Naive thymus-derived CD4-positive, alpha-beta T cell (primary cell): ENCODE measurements at regions not wholly inside any gene's neighbourhood (a gene's known extent, or its start where the extent isn't known, plus 50 kb on each side); places are given as distances from the start of the nearest gene placed in this dataset.

Experiments
- ATAC-seq: fragments of 150-1000 bp; cut with Tn5 transposase; 2 replicates; pipeline ENCODE4 v1.10.0; 2021; ENCODE audit warnings: mild to moderate bottlenecking, moderate library complexity
- CTCF ChIA-PET: fragments of 350-600 bp; sonication (Branson Sonifier 250); formaldehyde crosslinking; loops from one replicate; lab custom pipeline; 2021; ENCODE audit warnings: antibody characterized with exemption; lab: Charles Lee
- POLR2A ChIA-PET: fragments of 350-600 bp; sonication (Branson Sonifier 250); formaldehyde crosslinking; loops from one replicate; lab custom pipeline; 2021; ENCODE audit warnings: antibody characterized with exemption, inconsistent platforms; lab: Charles Lee
- DNase-seq, 9 donors: peaks; one replicate each; pipeline versions ENCODE4 v3.0.0 to v3.0.0-alpha.2; 2020 to 2022; ENCODE audit warnings: mixed read lengths in 1 of 9
- H3K27ac ChIP-seq: one replicate; pipeline ENCODE4 v1.7.0; 2013; ENCODE audit warnings: mild to moderate bottlenecking, low read depth, low read length, moderate library complexity
- H3K27me3 ChIP-seq, 2 donors: one replicate each; pipeline ENCODE4 v1.7.0; 2013; ENCODE audit warnings: low read length in 2 of 2, mild to moderate bottlenecking in 2 of 2, moderate library complexity in 2 of 2; ENCODE audit not compliant: control insufficient read depth in 2 of 2, insufficient read depth in 2 of 2
- H3K36me3 ChIP-seq, 3 experiments: 1 replicate in 2 of 3; 2 replicates in 1 of 3; pipeline ENCODE4 v1.7.0; 2013; ENCODE audit warnings: low read length in 3 of 3, mild to moderate bottlenecking in 3 of 3, moderate library complexity in 1 of 3; ENCODE audit not compliant: insufficient read depth in 3 of 3, control insufficient read depth in 2 of 3
- H3K4me1 ChIP-seq, 2 donors: one replicate each; pipeline ENCODE4 v1.7.0; 2013; ENCODE audit warnings: low read length in 2 of 2, mild to moderate bottlenecking in 2 of 2, moderate library complexity in 1 of 2; ENCODE audit not compliant: control insufficient read depth in 2 of 2, insufficient read depth in 2 of 2
- H3K4me3 ChIP-seq: 2 replicates; pipeline ENCODE4 v1.7.0; 2013; ENCODE audit warnings: mild to moderate bottlenecking, low read length
- H3K9me3 ChIP-seq, 3 experiments: 1 replicate in 2 of 3; 2 replicates in 1 of 3; pipeline ENCODE4 v1.7.0; 2013; ENCODE audit warnings: low read length in 3 of 3; ENCODE audit not compliant: control insufficient read depth in 2 of 3
- H3K27ac Mint-ChIP-seq, 9 donors: one replicate each; pipeline ENCODE4 v1.8.0; 2020 to 2022; ENCODE audit warnings: mixed read lengths in 9 of 9, mild to moderate bottlenecking in 8 of 9, moderate library complexity in 5 of 9, inconsistent platforms in 2 of 9
- H3K27me3 Mint-ChIP-seq, 5 donors: one replicate each; pipeline ENCODE4 v1.8.0; 2021 to 2022; ENCODE audit warnings: mixed read lengths in 5 of 5, mild to moderate bottlenecking in 1 of 5
- H3K36me3 Mint-ChIP-seq, 5 donors: one replicate each; pipeline ENCODE4 v1.8.0; 2020 to 2022; ENCODE audit warnings: mixed read lengths in 5 of 5, mild to moderate bottlenecking in 3 of 5, inconsistent platforms in 1 of 5
- H3K4me1 Mint-ChIP-seq, 7 donors: one replicate each; pipeline ENCODE4 v1.8.0; 2020 to 2022; ENCODE audit warnings: mixed read lengths in 7 of 7, mild to moderate bottlenecking in 3 of 7, inconsistent platforms in 1 of 7
- H3K4me3 Mint-ChIP-seq, 10 donors: one replicate each; pipeline ENCODE4 v1.8.0; 2020 to 2022; ENCODE audit warnings: mild to moderate bottlenecking in 10 of 10, mixed read lengths in 10 of 10, moderate library complexity in 6 of 10, inconsistent platforms in 2 of 10
- H3K9me3 Mint-ChIP-seq, 11 donors: one replicate each; pipeline ENCODE4 v1.8.0; 2020 to 2022; ENCODE audit warnings: mixed read lengths in 11 of 11, mild to moderate bottlenecking in 4 of 11, inconsistent platforms in 1 of 11, moderate library complexity in 1 of 11
- intact Hi-C, 2 donors: fragments of 100-400 bp; cut with micrococcal nuclease; formaldehyde crosslinking; loops; one replicate each; pipeline ENCODE4 v1.15.1; 2023

GRCh38 chr7:125370502-125370901 lies 440.9 kb upstream of the POT1 start:
- CTCF ChIA-PET = no interaction called here

GRCh38 chr7:125363873-125364272 lies 434.2 kb upstream of the POT1 start:
- POLR2A ChIA-PET = no interaction called here
- Histone ChIP-seq H3K36me3 (no peaks in the 10 kb centered on the region), H3K27me3 (no peaks in the 10 kb centered on the region), H3K9me3 (no peaks in the 10 kb centered on the region), H3K4me3 (no peak overlapping the region), H3K27ac (no peak overlapping the region), H3K4me1 (no peaks in the 10 kb centered on the region)
- Mint-ChIP-seq H3K36me3 (no peaks in the 10 kb centered on the region), H3K4me1 (no peaks in the 10 kb centered on the region), H3K27me3 (no peaks in the 10 kb centered on the region), H3K9me3 (peaks cover 0 to 16% (median 2%) of the 10 kb centered on the region in 11 donors), H3K4me3 (no peak overlapping the region), H3K27ac (no peak overlapping the region)
- DNase-seq = no peak
- CTCF ChIA-PET = no interaction called here
- no peak for ATAC-seq
- intact Hi-C loops = no loop called here

More at GRCh38 chr7:125370502-125370901, 440.9 kb upstream of the POT1 start:
- Histone ChIP-seq H3K9me3 (no peaks in the 10 kb centered on the region), H3K27me3 (no peaks in the 10 kb centered on the region), H3K27ac (no peak overlapping the region), H3K4me1 (no peaks in the 10 kb centered on the region), H3K4me3 (no peak overlapping the region), H3K36me3 (no peaks in the 10 kb centered on the region)
- POLR2A ChIA-PET = no interaction called here
- ATAC-seq = no peak
- Mint-ChIP-seq H3K4me3 (no peak overlapping the region), H3K27me3 (no peaks in the 10 kb centered on the region), H3K36me3 (no peaks in the 10 kb centered on the region), H3K27ac (no peak overlapping the region), H3K4me1 (no peaks in the 10 kb centered on the region), H3K9me3 (peaks cover 0 to 10% (median 0%) of the 10 kb centered on the region in 11 donors)
- intact Hi-C loops = no loop called here
- no peak for DNase-seq

GRCh38 chr7:125358551-125359167 lies 429.0 kb upstream of the POT1 start:
- no peaks in the 10 kb centered on the region for H3K27me3 Mint-ChIP-seq
- no peaks in the 10 kb centered on the region for H3K27me3 ChIP-seq
- no peak overlapping the region for H3K4me3 Mint-ChIP-seq
- no peak overlapping the region for H3K27ac ChIP-seq
- no peaks in the 10 kb centered on the region for H3K4me1 ChIP-seq
- DNase-seq = no peak
- ChIA-PET POLR2A (no interaction called here), CTCF (no interaction called here)
- H3K4me3 ChIP-seq = no peak overlapping the region
- ATAC-seq = no peak
- intact Hi-C loops = no loop called here
- no peaks in the 10 kb centered on the region for H3K36me3 ChIP-seq
- H3K9me3 ChIP-seq = no peaks in the 10 kb centered on the region
- H3K36me3 Mint-ChIP-seq = no peaks in the 10 kb centered on the region
- peaks cover 0 to 5% (median 1%) of the 10 kb centered on the region in 11 donors for H3K9me3 Mint-ChIP-seq
- H3K27ac Mint-ChIP-seq = no peak overlapping the region
- no peaks in the 10 kb centered on the region for H3K4me1 Mint-ChIP-seq

- ATAC-seq (no peak), DNase-seq (no peak)
- Mint-ChIP-seq H3K27ac (no peak overlapping the region), H3K4me3 (no peak overlapping the region), H3K4me1 (no peaks in the 10 kb centered on the region), H3K27me3 (no peaks in the 10 kb centered on the region), H3K36me3 (no peaks in the 10 kb centered on the region), H3K9me3 (peaks cover 0 to 5% (median 1%) of the 10 kb centered on the region in 11 donors)
- Histone ChIP-seq H3K36me3 (no peaks in the 10 kb centered on the region), H3K4me3 (no peak overlapping the region), H3K9me3 (no peaks in the 10 kb centered on the region), H3K27ac (no peak overlapping the region), H3K27me3 (no peaks in the 10 kb centered on the region), H3K4me1 (no peaks in the 10 kb centered on the region)
- intact Hi-C loops = no loop called here
- POLR2A ChIA-PET = no interaction called here
- CTCF ChIA-PET = no interaction called here
These were observed 428.2 kb upstream of the POT1 start for GRCh38 chr7:125357676-125358455.

GRCh38 chr7:125355899-125356298 lies 426.3 kb upstream of the POT1 start:
- intact Hi-C loops = no loop called here

GRCh38 chr7:125347269-125347668 lies 417.6 kb upstream of the POT1 start:
- H3K9me3 ChIP-seq = no peaks in the 10 kb centered on the region
- no peak overlapping the region for H3K4me3 ChIP-seq
- intact Hi-C loops = no loop called here
- no peaks in the 10 kb centered on the region for H3K36me3 ChIP-seq
- Mint-ChIP-seq H3K4me3 (no peak overlapping the region), H3K4me1 (no peaks in the 10 kb centered on the region), H3K9me3 (no peaks in the 10 kb centered on the region), H3K27ac (no peak overlapping the region), H3K27me3 (no peaks in the 10 kb centered on the region), H3K36me3 (no peaks in the 10 kb centered on the region)
- ChIA-PET POLR2A (no interaction called here), CTCF (no interaction called here)
- ATAC-seq (no peak), DNase-seq (no peak)
- no peaks in the 10 kb centered on the region for H3K27me3 ChIP-seq
- H3K27ac ChIP-seq = no peak overlapping the region
- H3K4me1 ChIP-seq = no peaks in the 10 kb centered on the region

More at GRCh38 chr7:125355899-125356298, 426.3 kb upstream of the POT1 start:
- no peaks in the 10 kb centered on the region for H3K36me3 Mint-ChIP-seq
- no peaks in the 10 kb centered on the region for H3K27me3 Mint-ChIP-seq
- no peak overlapping the region for H3K27ac Mint-ChIP-seq
- ATAC-seq (peak; percentile 20), DNase-seq (no peak)
- Histone ChIP-seq H3K36me3 (no peaks in the 10 kb centered on the region), H3K4me3 (no peak overlapping the region), H3K27ac (no peak overlapping the region), H3K27me3 (no peaks in the 10 kb centered on the region), H3K9me3 (no peaks in the 10 kb centered on the region), H3K4me1 (no peaks in the 10 kb centered on the region)
- H3K9me3 Mint-ChIP-seq = peaks cover 0 to 4% (median 0%) of the 10 kb centered on the region in 11 donors
- H3K4me3 Mint-ChIP-seq = no peak overlapping the region
- ChIA-PET POLR2A (no interaction called here), CTCF (no interaction called here)
- no peaks in the 10 kb centered on the region for H3K4me1 Mint-ChIP-seq

GRCh38 chr7:125338110-125338509 lies 408.5 kb upstream of the POT1 start:
- Histone ChIP-seq H3K9me3 (no peaks in the 10 kb centered on the region), H3K27me3 (no peaks in the 10 kb centered on the region), H3K4me3 (no peak overlapping the region), H3K4me1 (no peaks in the 10 kb centered on the region), H3K36me3 (no peaks in the 10 kb centered on the region), H3K27ac (no peak overlapping the region)
- no peak for ATAC-seq
- ChIA-PET CTCF (no interaction called here), POLR2A (no interaction called here)
- Mint-ChIP-seq H3K9me3 (peaks cover 0 to 10% (median 1%) of the 10 kb centered on the region in 11 donors), H3K27me3 (no peaks in the 10 kb centered on the region), H3K36me3 (no peaks in the 10 kb centered on the region), H3K27ac (no peak overlapping the region), H3K4me3 (no peak overlapping the region), H3K4me1 (no peaks in the 10 kb centered on the region)
- no peak for DNase-seq
- intact Hi-C loops = no loop called here
